Vagina (tissue), 2 donors: ENCODE measurements at regions not wholly inside any gene's neighbourhood (a gene's known extent, or its start where the extent isn't known, plus 50 kb on each side); places are given as distances from the start of the nearest gene placed in this dataset.

Experiments
- DNase-seq, 2 donors: peaks; one replicate each; pipeline ENCODE4 v3.0.0-alpha.2; 2017; ENCODE audit errors: extremely low spot score in 2 of 2
- H3K27ac ChIP-seq: fragments of 200-600 bp; sonication (generic); one replicate; pipeline ENCODE4 v1.5.1; 2019
- H3K27me3 ChIP-seq: fragments of 200-600 bp; sonication (generic); one replicate; pipeline ENCODE4 v1.5.1; 2019
- H3K36me3 ChIP-seq, 2 donors: fragments of 200-600 bp; sonication (generic); one replicate each; pipeline ENCODE4 v1.5.1; 2017 to 2019
- H3K4me1 ChIP-seq: fragments of 200-600 bp; sonication (generic); one replicate; pipeline ENCODE4 v1.5.1; 2019
- H3K4me3 ChIP-seq, 2 donors: fragments of 200-600 bp; sonication (generic); 1 replicate in 1 of 2; 2 replicates in 1 of 2; pipeline ENCODE4 v1.5.1; 2016 to 2019
- H3K9me3 ChIP-seq: fragments of 200-600 bp; sonication (generic); one replicate; pipeline ENCODE4 v1.5.1; 2019
- CTCF ChIP-seq, 3 experiments: fragments of 450-650 bp in 2 of 3; fragments of 200-600 bp in 1 of 3; sonication (generic) in 1 of 3; IDR thresholded peaks; one replicate each; pipeline ENCODE4 v1.5.1; 2017 to 2019; ENCODE audit warnings: antibody characterized with exemption in 3 of 3, mild to moderate bottlenecking in 2 of 3, moderate library complexity in 2 of 3
- POLR2A ChIP-seq, 2 donors: fragments of 450-650 bp; IDR thresholded peaks; one replicate each; pipeline ENCODE4 v1.6.1; 2017; ENCODE audit warnings: antibody characterized with exemption in 2 of 2, mild to moderate bottlenecking in 2 of 2, moderate library complexity in 2 of 2
- POLR2AphosphoS5 ChIP-seq, 2 donors: sonication (generic); formaldehyde crosslinking; IDR thresholded peaks; one replicate each; pipeline ENCODE4 v1.9.0; 2017; ENCODE audit warnings: antibody characterized with exemption in 2 of 2, mild to moderate bottlenecking in 2 of 2, low read depth in 1 of 2; ENCODE audit not compliant: insufficient read depth in 1 of 2
- intact Hi-C: fragments of 100-400 bp; cut with DNase I; formaldehyde crosslinking; loops from one replicate; pipeline ENCODE4 v1.15.1; 2023

GRCh38 chr4:18626996-18627395 lies 605.4 kb upstream of the LCORL start:
- Histone ChIP-seq H3K9me3 (no peaks in the 10 kb centered on the region), H3K4me1 (no peaks in the 10 kb centered on the region), H3K4me3 (no peak overlapping the region), H3K27me3 (no peaks in the 10 kb centered on the region), H3K36me3 (no peaks in the 10 kb centered on the region), H3K27ac (no peak overlapping the region)
- intact Hi-C loops: no loop called here
- DNase-seq: no peak
- TF ChIP-seq CTCF (IDR thresholded peaks at IDR 0.05): no peak
- TF ChIP-seq POLR2AphosphoS5 (IDR thresholded peaks at IDR 0.05; ENCODE audit: insufficient read depth in 1 of 2, low read depth in 1 of 2): no peak
- TF ChIP-seq POLR2A (IDR thresholded peaks at IDR 0.05): no peak

- H3K4me1 ChIP-seq: no peaks in the 10 kb centered on the region
- no peak for TF ChIP-seq POLR2AphosphoS5 (IDR thresholded peaks at IDR 0.05; ENCODE audit: insufficient read depth in 1 of 2, low read depth in 1 of 2)
- DNase-seq: no peak
- H3K36me3 ChIP-seq: no peaks in the 10 kb centered on the region
- no peaks in the 10 kb centered on the region for H3K9me3 ChIP-seq
- no peaks in the 10 kb centered on the region for H3K27me3 ChIP-seq
- H3K27ac ChIP-seq: no peak overlapping the region
- intact Hi-C loops: no loop called here
- no peak overlapping the region for H3K4me3 ChIP-seq
Measured at GRCh38 chr4:18626366-18626765, 604.8 kb upstream of the LCORL start.

GRCh38 chr4:18621186-18621585 lies 599.6 kb upstream of the LCORL start:
- intact Hi-C loops: no loop called here
- H3K36me3 ChIP-seq: no peaks in the 10 kb centered on the region
- H3K27ac ChIP-seq: no peak overlapping the region
- TF ChIP-seq CTCF (IDR thresholded peaks at IDR 0.05) (no peak), POLR2AphosphoS5 (IDR thresholded peaks at IDR 0.05; ENCODE audit: insufficient read depth in 1 of 2, low read depth in 1 of 2) (no peak), POLR2A (IDR thresholded peaks at IDR 0.05) (no peak)
- no peaks in the 10 kb centered on the region for H3K9me3 ChIP-seq
- H3K27me3 ChIP-seq: no peaks in the 10 kb centered on the region
- no peaks in the 10 kb centered on the region for H3K4me1 ChIP-seq
- DNase-seq: no peak
- H3K4me3 ChIP-seq: no peak overlapping the region

- TF ChIP-seq CTCF (IDR thresholded peaks at IDR 0.05) (no peak), POLR2A (IDR thresholded peaks at IDR 0.05) (no peak), POLR2AphosphoS5 (IDR thresholded peaks at IDR 0.05; ENCODE audit: insufficient read depth in 1 of 2, low read depth in 1 of 2) (no peak)
- H3K36me3 ChIP-seq: no peaks in the 10 kb centered on the region
- intact Hi-C loops: no loop called here
Measured at GRCh38 chr4:18616720-18617119, 595.2 kb upstream of the LCORL start.

GRCh38 chr4:18611026-18611425 lies 589.5 kb upstream of the LCORL start:
- H3K4me1 ChIP-seq: no peaks in the 10 kb centered on the region
- intact Hi-C loops: no loop called here
- no peak overlapping the region for H3K27ac ChIP-seq
- H3K27me3 ChIP-seq: no peaks in the 10 kb centered on the region
- no peaks in the 10 kb centered on the region for H3K36me3 ChIP-seq
- H3K4me3 ChIP-seq: no peak overlapping the region
- TF ChIP-seq POLR2AphosphoS5 (IDR thresholded peaks at IDR 0.05; ENCODE audit: insufficient read depth in 1 of 2, low read depth in 1 of 2) (no peak), POLR2A (IDR thresholded peaks at IDR 0.05) (no peak), CTCF (IDR thresholded peaks at IDR 0.05) (no peak)
- DNase-seq: no peak
- no peaks in the 10 kb centered on the region for H3K9me3 ChIP-seq

More at GRCh38 chr4:18616720-18617119, 595.2 kb upstream of the LCORL start:
- H3K4me3 ChIP-seq: no peak overlapping the region
- H3K9me3 ChIP-seq: no peaks in the 10 kb centered on the region
- no peaks in the 10 kb centered on the region for H3K27me3 ChIP-seq
- no peak overlapping the region for H3K27ac ChIP-seq
- H3K4me1 ChIP-seq: no peaks in the 10 kb centered on the region
- no peak for DNase-seq
